ENCODE measurements at regions not wholly inside any gene's neighbourhood (a gene's known extent, or its start where the extent isn't known, plus 50 kb on each side); places are given as distances from the start of the nearest gene placed in this dataset.
"Not testable (repeated sequence)": the region's sequence is repeated elsewhere in the genome, so short reads cannot be mapped to it uniquely, and the experiment has no call there.

DNA sequence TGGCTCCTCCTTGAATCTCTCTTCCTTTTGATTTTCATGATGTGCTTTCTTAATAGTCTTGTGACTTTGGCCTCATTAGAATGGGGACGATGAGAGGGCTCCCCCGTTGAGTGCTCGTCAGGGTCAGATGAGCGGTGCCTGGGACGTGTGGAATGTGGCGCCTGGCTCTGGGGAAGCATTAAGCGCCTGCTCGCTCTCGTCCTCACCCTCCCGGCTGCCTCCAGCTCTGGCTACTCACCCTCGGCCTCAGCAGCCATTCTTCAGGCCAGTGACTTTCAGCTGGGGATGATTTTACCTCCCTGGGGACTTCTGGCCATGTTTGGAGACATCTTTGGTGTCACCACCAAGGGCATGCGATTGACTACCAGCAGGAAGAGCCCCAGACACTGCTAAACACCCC, 69.7 kb downstream of the RPS6KA4 start:
- Histone ChIP-seq H3K27me3 (replicated peaks; ENCODE audit: control insufficient read depth, insufficient read depth, low read length, poor library complexity, severe bottlenecking) (no peaks in the 10 kb centered on the region), H3K9me3 (ENCODE audit: control insufficient read depth, low read length) (no peaks in the 10 kb centered on the region), H3K36me3 (ENCODE audit: control insufficient read depth, insufficient read depth, low read length) (no peaks in the 10 kb centered on the region), H3K27ac (ENCODE audit: insufficient read depth, low read length, poor library complexity, severe bottlenecking) (no peak overlapping the region), H3K4me3 (ENCODE audit: insufficient read depth, low read depth, low read length, poor library complexity, severe bottlenecking) (no peak overlapping the region), H3K4me1 (ENCODE audit: control insufficient read depth, insufficient read depth, low read length, poor library complexity, severe bottlenecking) (no peaks in the 10 kb centered on the region)
- DNase-seq = no peak

DNA sequence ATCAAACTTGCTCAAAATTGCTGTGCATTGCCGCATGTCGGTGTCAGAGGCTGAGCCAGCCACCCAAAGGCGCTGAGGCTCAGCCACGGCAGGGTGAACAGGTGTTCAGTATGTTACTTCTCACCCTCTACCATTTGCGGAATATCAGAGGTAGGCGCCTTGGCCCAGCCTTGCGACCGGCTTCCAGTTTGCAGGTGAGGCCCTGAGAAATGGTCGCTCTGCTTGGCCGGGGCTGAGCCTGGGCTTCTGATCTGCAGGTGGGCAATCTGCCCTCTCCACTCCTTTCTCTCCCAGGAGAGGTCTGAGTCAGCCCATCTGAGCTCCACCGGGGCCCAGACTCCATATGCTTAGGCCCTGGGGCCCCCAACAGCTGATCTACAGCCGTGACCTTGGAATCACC, 71.0 kb downstream of the RPS6KA4 start:
- no peaks in the 10 kb centered on the region for H3K27me3 ChIP-seq (replicated peaks; ENCODE audit: control insufficient read depth, insufficient read depth, low read length, poor library complexity, severe bottlenecking)
- H3K27ac ChIP-seq (ENCODE audit: insufficient read depth, low read length, poor library complexity, severe bottlenecking) = no peak overlapping the region
- no peak for DNase-seq
- H3K4me3 ChIP-seq (ENCODE audit: insufficient read depth, low read depth, low read length, poor library complexity, severe bottlenecking) = no peak overlapping the region
- no peaks in the 10 kb centered on the region for H3K4me1 ChIP-seq (ENCODE audit: control insufficient read depth, insufficient read depth, low read length, poor library complexity, severe bottlenecking)
- H3K9me3 ChIP-seq (ENCODE audit: control insufficient read depth, low read length) = no peaks in the 10 kb centered on the region
- no peaks in the 10 kb centered on the region for H3K36me3 ChIP-seq (ENCODE audit: control insufficient read depth, insufficient read depth, low read length)

DNA sequence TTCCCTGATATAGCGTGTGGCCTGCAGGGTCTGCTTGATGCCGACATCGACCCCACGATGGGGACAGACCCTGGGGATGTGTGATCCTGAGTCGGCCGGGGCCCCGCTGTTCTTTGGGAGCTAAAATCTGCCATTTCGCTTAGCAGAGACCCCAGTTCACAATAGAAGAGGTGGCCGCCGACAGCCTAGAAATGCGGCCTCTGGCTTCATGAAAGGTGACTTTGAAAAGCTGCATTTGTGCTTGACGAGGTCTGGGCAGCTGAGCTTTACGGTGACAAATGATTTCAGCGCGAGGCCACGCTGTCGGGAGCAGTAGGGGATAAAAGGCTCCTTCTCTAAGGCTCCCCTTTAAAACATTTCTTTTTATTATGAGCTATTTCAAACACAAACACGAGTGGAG, 71.7 kb downstream of the RPS6KA4 start:
- Histone ChIP-seq H3K4me1 (ENCODE audit: control insufficient read depth, insufficient read depth, low read length, poor library complexity, severe bottlenecking) (no peaks in the 10 kb centered on the region), H3K27ac (ENCODE audit: insufficient read depth, low read length, poor library complexity, severe bottlenecking) (no peak overlapping the region), H3K36me3 (ENCODE audit: control insufficient read depth, insufficient read depth, low read length) (no peaks in the 10 kb centered on the region), H3K9me3 (ENCODE audit: control insufficient read depth, low read length) (no peaks in the 10 kb centered on the region), H3K27me3 (replicated peaks; ENCODE audit: control insufficient read depth, insufficient read depth, low read length, poor library complexity, severe bottlenecking) (no peaks in the 10 kb centered on the region), H3K4me3 (ENCODE audit: insufficient read depth, low read depth, low read length, poor library complexity, severe bottlenecking) (no peak overlapping the region)
- no peak for DNase-seq

DNA sequence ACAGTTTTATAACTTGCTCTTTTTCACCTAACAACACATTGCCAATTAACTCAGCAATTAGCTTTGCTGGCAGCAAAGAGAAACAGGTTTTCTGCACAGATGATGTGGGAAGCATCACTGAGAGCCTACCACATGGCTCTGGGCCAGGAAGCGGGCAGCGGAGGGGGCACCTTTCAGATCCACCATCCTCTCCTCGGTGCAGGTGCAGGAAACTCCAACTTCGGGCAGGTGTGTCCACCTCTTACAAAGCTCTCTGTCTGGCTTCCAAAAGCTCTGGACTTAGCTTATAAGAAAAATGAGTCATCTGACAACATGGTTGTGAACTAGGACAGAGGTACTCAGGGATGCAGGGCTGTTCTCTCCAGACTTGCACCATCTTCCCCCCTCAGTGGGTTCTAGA, 77.0 kb downstream of the RPS6KA4 start:
- Histone ChIP-seq H3K27ac (ENCODE audit: insufficient read depth, low read length, poor library complexity, severe bottlenecking) (no peak overlapping the region), H3K4me1 (ENCODE audit: control insufficient read depth, insufficient read depth, low read length, poor library complexity, severe bottlenecking) (no peaks in the 10 kb centered on the region), H3K36me3 (ENCODE audit: control insufficient read depth, insufficient read depth, low read length) (no peaks in the 10 kb centered on the region), H3K4me3 (ENCODE audit: insufficient read depth, low read depth, low read length, poor library complexity, severe bottlenecking) (no peak overlapping the region), H3K9me3 (ENCODE audit: control insufficient read depth, low read length) (no peaks in the 10 kb centered on the region), H3K27me3 (replicated peaks; ENCODE audit: control insufficient read depth, insufficient read depth, low read length, poor library complexity, severe bottlenecking) (no peaks in the 10 kb centered on the region)
- DNase-seq = no peak

DNA sequence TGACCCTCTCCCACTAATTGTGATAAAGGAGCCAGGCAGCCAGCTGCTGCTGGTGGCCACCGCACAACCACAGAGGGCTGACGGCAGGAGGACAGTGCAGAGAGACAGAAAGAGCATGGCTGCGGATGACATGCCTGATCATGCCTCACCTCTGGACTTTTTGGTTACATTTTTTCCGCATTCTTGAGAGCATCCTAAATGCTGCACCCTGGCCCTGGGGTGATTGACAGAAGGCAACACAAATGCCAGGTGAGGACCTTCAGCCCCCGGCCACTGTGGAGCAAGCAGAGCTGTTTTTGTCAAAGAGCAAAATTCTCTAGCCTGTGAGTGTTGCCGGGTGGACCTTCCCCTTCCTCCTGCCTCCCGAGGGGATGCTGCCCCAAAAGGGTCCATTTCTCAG, 78.5 kb downstream of the RPS6KA4 start:
- no peaks in the 10 kb centered on the region for H3K27me3 ChIP-seq (replicated peaks; ENCODE audit: control insufficient read depth, insufficient read depth, low read length, poor library complexity, severe bottlenecking)
- H3K9me3 ChIP-seq (ENCODE audit: control insufficient read depth, low read length) = no peaks in the 10 kb centered on the region
- H3K4me1 ChIP-seq (ENCODE audit: control insufficient read depth, insufficient read depth, low read length, poor library complexity, severe bottlenecking) = no peaks in the 10 kb centered on the region
- no peaks in the 10 kb centered on the region for H3K36me3 ChIP-seq (ENCODE audit: control insufficient read depth, insufficient read depth, low read length)
- no peak for DNase-seq
- no peak overlapping the region for H3K4me3 ChIP-seq (ENCODE audit: insufficient read depth, low read depth, low read length, poor library complexity, severe bottlenecking)
- H3K27ac ChIP-seq (ENCODE audit: insufficient read depth, low read length, poor library complexity, severe bottlenecking) = no peak overlapping the region

DNA sequence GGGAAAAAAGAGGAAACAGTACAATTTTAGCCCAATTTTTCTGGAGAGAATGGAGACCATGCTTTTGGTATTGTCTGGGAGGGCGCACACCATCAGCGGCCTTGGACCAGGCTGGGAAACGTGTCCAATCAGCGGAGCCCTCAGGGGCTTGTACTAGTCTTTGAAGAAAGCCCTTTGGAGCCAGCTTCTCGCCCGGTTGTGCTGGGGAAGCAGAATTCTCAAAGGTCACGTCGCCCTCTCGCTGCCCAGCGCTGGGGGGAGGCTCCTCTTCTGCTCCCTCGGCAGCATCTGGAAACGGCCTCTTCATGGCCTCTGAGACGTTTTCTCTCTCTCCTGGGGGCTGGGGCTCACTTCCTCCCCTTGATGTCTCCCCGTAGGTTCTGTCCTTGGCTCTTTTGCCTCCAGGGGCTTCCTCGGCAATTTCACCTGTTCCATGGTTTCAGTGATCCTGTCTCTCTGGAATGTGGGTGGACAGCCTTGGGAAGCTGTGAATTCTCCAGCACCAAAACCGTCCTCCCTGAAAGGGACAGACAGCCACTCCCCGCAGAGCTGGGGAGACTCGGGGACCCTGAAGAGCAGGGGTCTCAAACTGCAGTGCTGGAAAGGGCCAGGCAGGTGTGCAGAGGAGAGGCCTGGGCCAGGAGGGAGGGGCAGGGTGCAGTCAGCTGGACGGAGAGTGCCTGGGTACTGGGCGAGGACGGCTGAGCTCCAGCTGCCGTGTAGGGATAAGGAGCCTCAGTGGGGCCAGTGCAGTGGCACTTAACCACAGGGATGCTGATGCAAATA, 80.2 kb downstream of the RPS6KA4 start:
- H3K36me3 ChIP-seq (ENCODE audit: control insufficient read depth, insufficient read depth, low read length) = no peaks in the 10 kb centered on the region
- no peak for DNase-seq
- no peaks in the 10 kb centered on the region for H3K4me1 ChIP-seq (ENCODE audit: control insufficient read depth, insufficient read depth, low read length, poor library complexity, severe bottlenecking)
- no peak overlapping the region for H3K27ac ChIP-seq (ENCODE audit: insufficient read depth, low read length, poor library complexity, severe bottlenecking)
- no peaks in the 10 kb centered on the region for H3K27me3 ChIP-seq (replicated peaks; ENCODE audit: control insufficient read depth, insufficient read depth, low read length, poor library complexity, severe bottlenecking)
- H3K9me3 ChIP-seq (ENCODE audit: control insufficient read depth, low read length) = no peaks in the 10 kb centered on the region
- H3K4me3 ChIP-seq (ENCODE audit: insufficient read depth, low read depth, low read length, poor library complexity, severe bottlenecking) = no peak overlapping the region

DNA sequence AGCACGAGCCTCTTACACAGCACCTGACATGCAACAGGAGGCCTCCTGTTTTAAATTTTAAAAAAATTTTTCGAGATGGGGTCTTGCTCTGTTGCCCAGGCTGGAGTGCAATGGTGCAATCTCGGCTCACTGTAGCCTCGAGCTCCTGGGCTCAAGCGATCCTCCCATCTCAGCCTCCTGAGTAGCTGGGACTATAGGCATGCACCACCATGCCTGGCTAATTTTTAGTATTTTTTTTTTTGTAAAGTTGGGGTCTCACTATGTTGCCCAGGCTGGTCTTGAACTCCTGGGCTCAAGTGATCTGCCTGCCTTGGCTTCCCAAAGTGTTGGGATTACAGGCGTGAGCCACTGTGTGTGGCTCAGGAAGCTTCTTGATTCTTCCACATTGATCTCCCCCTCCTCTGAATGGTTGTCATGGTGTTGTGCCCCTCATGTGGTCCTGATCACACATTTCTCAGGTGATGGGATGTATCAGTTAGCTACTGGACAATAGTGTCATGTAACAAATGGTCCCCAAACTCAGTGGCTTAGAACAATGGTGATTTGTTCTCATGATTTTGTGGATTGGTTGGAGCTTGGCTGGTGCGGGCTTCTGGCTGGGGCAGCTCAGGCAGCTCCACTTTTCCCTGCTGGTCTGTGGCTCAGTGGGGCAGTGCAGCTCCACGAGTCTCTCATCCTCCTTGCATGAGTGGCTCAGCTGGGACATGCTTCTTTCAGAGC, 81.0 kb downstream of the RPS6KA4 start:
- H3K36me3 ChIP-seq (ENCODE audit: control insufficient read depth, insufficient read depth, low read length); H3K27me3 ChIP-seq (replicated peaks; ENCODE audit: control insufficient read depth, insufficient read depth, low read length, poor library complexity, severe bottlenecking); DNase-seq; H3K4me1 ChIP-seq (ENCODE audit: control insufficient read depth, insufficient read depth, low read length, poor library complexity, severe bottlenecking); H3K27ac ChIP-seq (ENCODE audit: insufficient read depth, low read length, poor library complexity, severe bottlenecking); H3K9me3 ChIP-seq (ENCODE audit: control insufficient read depth, low read length); H3K4me3 ChIP-seq (ENCODE audit: insufficient read depth, low read depth, low read length, poor library complexity, severe bottlenecking): not testable (repeated sequence)

DNA sequence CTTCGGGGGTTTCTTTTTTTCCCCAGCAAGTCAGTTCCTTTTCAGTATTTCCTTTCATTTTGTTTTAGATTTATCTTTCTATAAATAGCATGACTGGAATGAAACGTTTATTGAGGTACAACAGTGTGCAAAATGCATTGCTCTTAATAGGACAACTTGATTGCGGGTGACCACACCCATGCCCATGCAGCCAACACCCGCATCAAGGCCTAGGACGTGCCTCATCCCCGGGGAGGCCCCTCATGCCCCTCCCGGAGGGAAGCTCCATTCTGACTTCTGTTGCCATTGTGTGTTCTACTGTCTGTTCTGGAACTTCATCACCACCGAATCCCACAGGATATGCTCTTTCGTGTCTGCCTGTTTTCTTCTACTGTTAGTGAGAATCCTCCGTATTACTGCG, 82.2 kb downstream of the RPS6KA4 start:
- DNase-seq = no peak
- H3K27ac ChIP-seq (ENCODE audit: insufficient read depth, low read length, poor library complexity, severe bottlenecking) = no peak overlapping the region
- H3K4me1 ChIP-seq (ENCODE audit: control insufficient read depth, insufficient read depth, low read length, poor library complexity, severe bottlenecking) = no peaks in the 10 kb centered on the region
- no peaks in the 10 kb centered on the region for H3K9me3 ChIP-seq (ENCODE audit: control insufficient read depth, low read length)
- no peaks in the 10 kb centered on the region for H3K27me3 ChIP-seq (replicated peaks; ENCODE audit: control insufficient read depth, insufficient read depth, low read length, poor library complexity, severe bottlenecking)
- no peaks in the 10 kb centered on the region for H3K36me3 ChIP-seq (ENCODE audit: control insufficient read depth, insufficient read depth, low read length)
- H3K4me3 ChIP-seq (ENCODE audit: insufficient read depth, low read depth, low read length, poor library complexity, severe bottlenecking) = no peak overlapping the region

DNA sequence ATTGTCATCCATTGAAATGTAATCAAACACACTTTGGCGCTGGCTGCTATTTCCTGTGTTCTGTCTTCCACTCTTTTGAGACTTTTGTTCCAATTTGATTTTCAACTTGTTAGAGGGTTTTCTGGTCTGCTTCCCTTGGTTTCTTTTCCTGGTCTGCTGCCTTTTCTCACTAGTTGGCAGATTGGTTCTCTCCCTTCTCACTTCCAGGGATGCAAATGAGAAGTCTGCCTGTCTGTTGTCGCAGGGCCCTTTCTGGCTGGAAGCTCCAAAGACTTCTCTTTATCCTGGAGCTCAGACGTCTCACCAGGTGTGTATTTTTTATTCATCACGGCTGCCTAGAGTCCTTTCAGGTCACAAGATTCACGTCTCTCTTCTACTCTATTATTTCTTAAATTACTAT, 84.0 kb downstream of the RPS6KA4 start:
- Histone ChIP-seq H3K4me3 (ENCODE audit: insufficient read depth, low read depth, low read length, poor library complexity, severe bottlenecking) (no peak overlapping the region), H3K27me3 (replicated peaks; ENCODE audit: control insufficient read depth, insufficient read depth, low read length, poor library complexity, severe bottlenecking) (no peaks in the 10 kb centered on the region), H3K4me1 (ENCODE audit: control insufficient read depth, insufficient read depth, low read length, poor library complexity, severe bottlenecking) (no peaks in the 10 kb centered on the region), H3K9me3 (ENCODE audit: control insufficient read depth, low read length) (no peaks in the 10 kb centered on the region), H3K36me3 (ENCODE audit: control insufficient read depth, insufficient read depth, low read length) (no peaks in the 10 kb centered on the region), H3K27ac (ENCODE audit: insufficient read depth, low read length, poor library complexity, severe bottlenecking) (no peak overlapping the region)
- no peak for DNase-seq

DNA sequence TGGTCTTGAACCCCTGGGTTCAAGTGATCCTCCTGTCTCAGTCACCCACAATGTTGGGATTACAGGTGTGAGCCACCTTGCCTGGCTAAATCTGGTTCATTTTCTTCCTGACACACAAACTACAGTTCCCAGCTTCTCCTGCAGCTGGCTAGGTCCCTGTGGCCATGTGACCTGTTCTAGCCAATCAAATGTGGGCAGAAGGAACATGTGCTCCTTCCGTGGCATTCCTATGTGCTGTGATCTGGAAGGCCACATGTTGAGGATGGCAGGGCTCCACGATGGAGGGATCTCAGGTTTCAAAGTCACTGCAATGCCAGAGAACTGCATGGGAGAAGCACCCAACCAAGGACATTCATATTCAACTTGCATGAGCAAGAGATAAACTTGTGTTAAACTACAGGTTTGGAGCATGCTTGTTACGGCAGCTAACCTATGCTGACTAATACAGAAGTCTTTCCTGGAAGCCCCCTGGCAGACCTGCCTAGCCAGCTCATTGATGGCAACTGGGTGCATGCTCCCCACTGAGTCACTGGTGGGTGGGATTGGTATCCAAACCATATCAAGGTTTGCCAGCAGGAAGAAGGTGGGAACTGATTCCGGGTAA, 86.0 kb downstream of the RPS6KA4 start:
- Histone ChIP-seq H3K27ac (ENCODE audit: insufficient read depth, low read length, poor library complexity, severe bottlenecking) (no peak overlapping the region), H3K9me3 (ENCODE audit: control insufficient read depth, low read length) (no peaks in the 10 kb centered on the region), H3K4me3 (ENCODE audit: insufficient read depth, low read depth, low read length, poor library complexity, severe bottlenecking) (no peak overlapping the region), H3K27me3 (replicated peaks; ENCODE audit: control insufficient read depth, insufficient read depth, low read length, poor library complexity, severe bottlenecking) (peaks cover 8% of the 10 kb centered on the region), H3K36me3 (ENCODE audit: control insufficient read depth, insufficient read depth, low read length) (no peaks in the 10 kb centered on the region), H3K4me1 (ENCODE audit: control insufficient read depth, insufficient read depth, low read length, poor library complexity, severe bottlenecking) (peaks cover 13% of the 10 kb centered on the region)
- DNase-seq = no peak
